Hepatocyte (in vitro differentiated cells): ENCODE measurements at regions not wholly inside any gene's neighbourhood (a gene's known extent, or its start where the extent isn't known, plus 50 kb on each side); places are given as distances from the start of the nearest gene placed in this dataset.

Experiments
- DNase-seq: peaks from one replicate; pipeline ENCODE4 v3.0.0-alpha.2; 2016; ENCODE audit warnings: low spot score
- H2AFZ ChIP-seq: fragments of 200-600 bp; sonication (generic); 2 replicates; pipeline ENCODE4 v1.6.0; 2016; ENCODE audit warnings: antibody characterized with exemption, mild to moderate bottlenecking
- H3K27ac ChIP-seq: fragments of 200-600 bp; sonication (generic); 2 replicates; pipeline ENCODE4 v1.5.1; 2016; ENCODE audit warnings: mild to moderate bottlenecking
- H3K27me3 ChIP-seq: fragments of 200-600 bp; sonication (generic); 2 replicates; pipeline ENCODE4 v1.6.1; 2016
- H3K36me3 ChIP-seq: fragments of 200-600 bp; sonication (generic); replicated peaks from 2 replicates; pipeline ENCODE4 v1.5.1; 2016; ENCODE audit warnings: low read depth; ENCODE audit not compliant: insufficient read depth
- H3K4me1 ChIP-seq: fragments of 200-600 bp; sonication (generic); 2 replicates; pipeline ENCODE4 v1.5.1; 2016; ENCODE audit warnings: mild to moderate bottlenecking, moderate library complexity; ENCODE audit not compliant: insufficient read depth
- H3K4me2 ChIP-seq: fragments of 200-600 bp; sonication (generic); 2 replicates; pipeline ENCODE4 v1.6.0; 2016
- H3K4me3 ChIP-seq: fragments of 200-600 bp; sonication (generic); 2 replicates; pipeline ENCODE4 v1.5.1; 2016; ENCODE audit warnings: mild to moderate bottlenecking
- H3K79me2 ChIP-seq: fragments of 200-600 bp; sonication (generic); 2 replicates; pipeline ENCODE4 v1.6.0; 2017; ENCODE audit warnings: mild to moderate bottlenecking
- H3K9me2 ChIP-seq: fragments of 200-600 bp; sonication (generic); replicated peaks from 2 replicates; pipeline ENCODE4 v1.6.0; 2017; ENCODE audit warnings: mild to moderate bottlenecking; ENCODE audit not compliant: insufficient read depth
- H3K9me3 ChIP-seq: fragments of 200-600 bp; sonication (generic); 2 replicates; pipeline ENCODE4 v1.5.1; 2016; ENCODE audit warnings: low read depth, mild to moderate bottlenecking
- H4K20me1 ChIP-seq: fragments of 200-600 bp; sonication (generic); 2 replicates; pipeline ENCODE4 v1.6.0; 2016; ENCODE audit warnings: mild to moderate bottlenecking; ENCODE audit not compliant: insufficient read depth, poor library complexity, severe bottlenecking
- EZH2 ChIP-seq: fragments of 200-600 bp; sonication (generic); IDR thresholded peaks from 2 replicates; pipeline ENCODE4 v1.6.1; 2016; ENCODE audit warnings: antibody characterized with exemption, mild to moderate bottlenecking, borderline replicate concordance
- EZH2phosphoT487 ChIP-seq: fragments of 200-600 bp; sonication (generic); IDR thresholded peaks from one replicate; pipeline ENCODE4 v1.6.1; 2018; ENCODE audit warnings: antibody characterized with exemption, mild to moderate bottlenecking, low read depth, moderate library complexity; ENCODE audit not compliant: unreplicated experiment, severe bottlenecking
- WGBS: methylation state at CpG from one replicate; pipeline ENCODE4 v1.1.6; 2016; ENCODE audit warnings: low lambda C conversion rate; ENCODE audit errors: missing lambda C conversion rate; 5-methylcytosine and 5-hydroxymethylcytosine counted together
- TF ChIP-seq, protein P1 (sequence below): fragments of 200-600 bp; sonication (generic); IDR thresholded peaks from 2 replicates; pipeline ENCODE4 v1.5.1; 2016; ENCODE audit warnings: antibody characterized with exemption, mild to moderate bottlenecking; ENCODE audit not compliant: poor library complexity

- H3K9me2 ChIP-seq = no peaks in the 10 kb centered on the region
- H3K36me3 ChIP-seq = no peaks in the 10 kb centered on the region
- no peak for DNase-seq
- no peaks in the 10 kb centered on the region for H4K20me1 ChIP-seq
- no peak for TF ChIP-seq EZH2
- TF ChIP-seq, protein P1, sequence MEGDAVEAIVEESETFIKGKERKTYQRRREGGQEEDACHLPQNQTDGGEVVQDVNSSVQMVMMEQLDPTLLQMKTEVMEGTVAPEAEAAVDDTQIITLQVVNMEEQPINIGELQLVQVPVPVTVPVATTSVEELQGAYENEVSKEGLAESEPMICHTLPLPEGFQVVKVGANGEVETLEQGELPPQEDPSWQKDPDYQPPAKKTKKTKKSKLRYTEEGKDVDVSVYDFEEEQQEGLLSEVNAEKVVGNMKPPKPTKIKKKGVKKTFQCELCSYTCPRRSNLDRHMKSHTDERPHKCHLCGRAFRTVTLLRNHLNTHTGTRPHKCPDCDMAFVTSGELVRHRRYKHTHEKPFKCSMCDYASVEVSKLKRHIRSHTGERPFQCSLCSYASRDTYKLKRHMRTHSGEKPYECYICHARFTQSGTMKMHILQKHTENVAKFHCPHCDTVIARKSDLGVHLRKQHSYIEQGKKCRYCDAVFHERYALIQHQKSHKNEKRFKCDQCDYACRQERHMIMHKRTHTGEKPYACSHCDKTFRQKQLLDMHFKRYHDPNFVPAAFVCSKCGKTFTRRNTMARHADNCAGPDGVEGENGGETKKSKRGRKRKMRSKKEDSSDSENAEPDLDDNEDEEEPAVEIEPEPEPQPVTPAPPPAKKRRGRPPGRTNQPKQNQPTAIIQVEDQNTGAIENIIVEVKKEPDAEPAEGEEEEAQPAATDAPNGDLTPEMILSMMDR = no peak
- no peak for TF ChIP-seq EZH2phosphoT487
- H3K27me3 ChIP-seq = no peaks in the 10 kb centered on the region
- no peak overlapping the region for H3K27ac ChIP-seq
- H3K79me2 ChIP-seq = no peaks in the 10 kb centered on the region
- no peaks in the 10 kb centered on the region for H3K9me3 ChIP-seq
- no peaks in the 10 kb centered on the region for H3K4me1 ChIP-seq
- WGBS = 94% methylated on average over 3 of the region's 3 CpGs
- H3K4me2 ChIP-seq = no peak overlapping the region
- no peak overlapping the region for H2AFZ ChIP-seq
- no peak overlapping the region for H3K4me3 ChIP-seq
Observed at GRCh38 chr1:80841261-80841660, 959.5 kb upstream of the ADGRL2 start.

GRCh38 chr1:80837066-80837465, 963.7 kb upstream of the ADGRL2 start:
- Histone ChIP-seq H3K27me3 (no peaks in the 10 kb centered on the region), H3K4me2 (no peak overlapping the region), H2AFZ (no peak overlapping the region), H3K4me3 (no peak overlapping the region), H3K36me3 (no peaks in the 10 kb centered on the region), H3K9me3 (no peaks in the 10 kb centered on the region), H4K20me1 (no peaks in the 10 kb centered on the region), H3K79me2 (no peaks in the 10 kb centered on the region), H3K4me1 (no peaks in the 10 kb centered on the region), H3K9me2 (no peaks in the 10 kb centered on the region), H3K27ac (no peak overlapping the region)
- no peak for TF ChIP-seq EZH2
- no peak for TF ChIP-seq EZH2phosphoT487
- TF ChIP-seq, protein P1 = no peak
- DNase-seq = no peak
- 97% methylated on average over 2 of the region's 2 CpGs for WGBS

DNA sequence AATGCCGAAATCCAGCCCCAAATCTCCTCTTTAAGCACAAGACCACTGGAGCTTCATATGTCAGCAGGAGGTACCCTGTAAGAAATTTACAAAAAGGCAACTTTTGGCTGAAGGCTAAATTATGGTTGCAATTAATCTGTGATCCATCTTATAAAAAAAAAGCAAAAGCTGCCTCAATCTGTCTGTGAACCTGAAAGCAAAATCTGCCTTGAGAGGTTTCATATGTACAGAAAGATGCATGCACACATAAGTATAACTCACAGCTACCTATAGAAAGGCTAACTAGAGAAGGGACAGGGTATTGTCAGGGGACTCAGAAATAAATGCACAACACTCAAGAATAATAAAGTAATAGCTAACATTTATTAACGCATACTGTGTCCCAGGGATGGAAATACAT, 964.2 kb upstream of the ADGRL2 start:
- DNase-seq = no peak
- Histone ChIP-seq H3K27me3 (no peaks in the 10 kb centered on the region), H4K20me1 (no peaks in the 10 kb centered on the region), H3K4me3 (no peak overlapping the region), H2AFZ (no peak overlapping the region), H3K79me2 (no peaks in the 10 kb centered on the region), H3K9me3 (no peaks in the 10 kb centered on the region), H3K4me2 (no peak overlapping the region), H3K36me3 (no peaks in the 10 kb centered on the region), H3K27ac (no peak overlapping the region), H3K4me1 (no peaks in the 10 kb centered on the region), H3K9me2 (no peaks in the 10 kb centered on the region)
- TF ChIP-seq EZH2 = no peak
- TF ChIP-seq, protein P1 = no peak
- TF ChIP-seq EZH2phosphoT487 = no peak
- WGBS = 92% methylated on average over 2 of the region's 2 CpGs

- Histone ChIP-seq H3K79me2 (no peaks in the 10 kb centered on the region), H3K4me1 (no peaks in the 10 kb centered on the region), H3K4me2 (no peak overlapping the region), H3K36me3 (no peaks in the 10 kb centered on the region), H3K27ac (no peak overlapping the region), H3K4me3 (no peak overlapping the region), H3K9me2 (no peaks in the 10 kb centered on the region), H4K20me1 (no peaks in the 10 kb centered on the region), H3K9me3 (no peaks in the 10 kb centered on the region), H2AFZ (no peak overlapping the region), H3K27me3 (no peaks in the 10 kb centered on the region)
- no peak for DNase-seq
- WGBS = 70% methylated on average over 3 of the region's 3 CpGs
- TF ChIP-seq, protein P1 = no peak
- no peak for TF ChIP-seq EZH2
- TF ChIP-seq EZH2phosphoT487 = no peak
Observed at GRCh38 chr1:80827666-80828065, 973.1 kb upstream of the ADGRL2 start.
